OCI-LY1 (cell line): ENCODE measurements at regions not wholly inside any gene's neighbourhood (a gene's known extent, or its start where the extent isn't known, plus 50 kb on each side); places are given as distances from the start of the nearest gene placed in this dataset.

Experiments
- CTCF ChIP-seq: fragments of 200-600 bp; sonication (generic), shearing (Covaris generic); IDR thresholded peaks from 2 replicates; pipeline ENCODE4 v1.5.1; 2017; ENCODE audit warnings: mild to moderate bottlenecking, antibody characterized with exemption, low read length, moderate library complexity, mixed read lengths
- EZH2 ChIP-seq: fragments of 200-600 bp; sonication (generic), shearing (Covaris generic); IDR thresholded peaks from 2 replicates; pipeline ENCODE4 v1.8.0; 2017; ENCODE audit warnings: borderline replicate concordance, mixed run types, mild to moderate bottlenecking, antibody characterized with exemption, low read length, moderate library complexity, mixed read lengths

DNA sequence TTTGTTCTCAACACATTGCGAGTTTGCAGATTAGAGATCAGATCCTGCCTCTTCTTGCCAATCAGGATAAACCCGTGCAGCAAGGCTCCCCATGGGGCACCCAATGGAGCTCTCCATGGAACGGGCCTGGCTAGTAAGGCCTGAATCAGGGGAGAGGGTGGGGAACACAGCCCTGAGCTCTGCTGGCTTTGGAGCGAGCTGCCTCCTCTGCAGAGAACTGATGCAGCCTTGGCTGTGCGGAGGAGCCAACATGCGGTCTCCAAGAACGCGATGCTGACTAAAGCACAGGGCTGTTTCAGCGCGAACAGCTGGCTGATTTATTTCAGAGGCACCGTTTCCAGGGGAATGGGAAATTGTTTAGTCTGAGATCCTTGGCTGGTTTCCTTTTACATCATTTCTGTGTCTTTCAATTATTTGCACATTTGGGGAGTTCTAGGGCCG lies 139.7 kb downstream of the TSEN15 start:
- no peak for TF ChIP-seq CTCF
- TF ChIP-seq EZH2: no peak
